ENCODE measurements at regions not wholly inside any gene's neighbourhood (a gene's known extent, or its start where the extent isn't known, plus 50 kb on each side); places are given as distances from the start of the nearest gene placed in this dataset.

GRCh38 chr2:126513033-126513432 lies 142.9 kb upstream of the GYPC start:
- no peak for TF ChIP-seq CTCF (IDR thresholded peaks at IDR 0.05)
- no peak for TF ChIP-seq POLR2A (IDR thresholded peaks at IDR 0.05)
